ENCODE measurements at regions not wholly inside any gene's neighbourhood (a gene's known extent, or its start where the extent isn't known, plus 50 kb on each side); places are given as distances from the start of the nearest gene placed in this dataset.
"Not testable (repeated sequence)": the region's sequence is repeated elsewhere in the genome, so short reads cannot be mapped to it uniquely, and the experiment has no call there.

DNA sequence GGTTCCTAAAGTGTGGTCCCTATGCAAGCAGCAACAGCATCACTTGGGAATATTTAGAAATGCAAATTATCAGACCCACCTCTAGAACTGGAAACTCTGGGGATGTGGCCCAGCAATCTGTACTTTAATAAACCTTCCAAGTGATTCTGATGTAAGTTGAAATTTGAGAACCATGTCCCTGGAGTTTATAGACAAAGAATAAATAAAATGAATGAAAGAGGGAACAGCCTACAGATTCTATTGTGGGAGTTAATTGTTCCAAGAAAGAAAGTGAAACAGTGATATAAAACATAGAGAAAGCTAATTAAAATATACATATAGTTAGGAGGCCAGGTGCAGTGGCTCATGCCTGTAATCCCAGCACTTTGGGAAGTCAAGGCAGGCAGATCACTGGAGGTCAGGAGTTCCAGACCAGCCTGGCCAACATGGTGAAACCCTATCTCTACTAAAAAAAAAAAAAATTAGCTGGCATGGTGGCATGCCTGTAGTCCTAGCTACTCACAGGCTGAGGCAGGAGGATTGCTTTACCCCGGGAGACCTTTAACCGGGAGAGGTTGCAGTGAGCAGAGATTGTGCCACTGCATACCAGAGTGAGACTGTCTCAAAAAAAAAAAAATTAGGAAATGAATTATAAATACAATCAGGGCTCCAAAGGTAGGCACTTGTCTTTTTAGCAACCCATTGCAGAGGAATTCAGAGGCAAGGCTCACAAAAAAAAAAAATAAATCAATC is 507.5 kb downstream of the NAV3 start:
- no peak for DNase-seq (ENCODE audit: low spot score)

DNA sequence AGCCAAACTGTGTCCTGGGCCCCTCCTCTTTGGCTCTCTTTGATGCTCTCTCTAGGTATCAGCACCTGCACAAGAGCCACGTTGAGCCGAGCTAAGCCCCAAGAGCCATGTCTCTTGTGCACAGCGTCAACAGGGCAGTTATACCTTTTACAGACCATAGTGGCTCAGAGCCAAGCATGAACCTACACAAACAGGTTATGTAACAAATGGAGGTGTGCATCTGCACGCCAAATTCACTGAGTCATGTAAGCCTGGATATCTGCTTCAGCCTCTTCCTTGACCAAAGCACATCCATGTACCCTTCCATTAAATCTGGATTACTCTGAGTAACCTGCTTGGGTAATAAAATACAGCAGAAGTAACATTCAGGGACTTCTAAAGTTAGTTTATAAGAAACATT is 509.7 kb downstream of the NAV3 start:
- no peak for DNase-seq (ENCODE audit: low spot score)

DNA sequence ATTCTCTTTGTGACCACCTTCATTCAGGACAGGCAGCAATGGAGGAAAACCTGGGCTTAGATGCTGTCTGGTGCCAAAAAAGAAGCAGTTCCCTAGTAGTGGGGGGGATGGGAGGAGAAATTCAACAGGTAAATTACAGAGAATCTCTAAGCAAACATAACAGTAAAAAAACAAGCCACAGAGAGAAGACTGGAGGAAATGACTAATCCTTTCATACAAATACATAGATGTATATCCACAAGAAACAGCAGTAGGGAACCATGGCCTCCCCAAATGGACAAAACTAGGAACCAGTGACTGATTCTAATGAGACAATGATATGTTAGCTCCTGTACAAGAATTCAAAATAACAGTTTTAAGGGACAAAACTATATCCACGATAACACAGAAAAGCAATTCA is 513.0 kb downstream of the NAV3 start:
- DNase-seq (ENCODE audit: low spot score): no peak

DNA sequence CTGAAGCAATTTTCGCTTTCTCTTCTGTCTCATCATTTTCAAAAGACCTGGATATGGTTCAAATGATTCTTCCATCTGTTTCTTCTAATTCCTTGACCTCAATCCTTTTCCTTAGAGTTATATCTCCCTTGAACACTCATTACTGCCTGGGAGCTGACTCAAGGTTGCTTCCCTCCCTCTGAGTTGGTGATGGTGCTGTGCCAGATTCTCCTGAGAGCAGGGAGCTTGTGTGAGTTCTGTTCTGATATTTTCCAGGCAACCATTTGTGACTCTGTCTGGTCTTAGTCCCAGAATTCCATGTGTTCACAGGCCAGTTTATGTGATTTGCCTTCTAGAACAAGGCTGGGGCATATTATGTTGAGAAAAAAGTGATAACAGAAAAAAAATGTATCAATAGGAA is 505.1 kb upstream of the SYT1 start:
- peak; percentile 8 for DNase-seq (ENCODE audit: low spot score)

DNA sequence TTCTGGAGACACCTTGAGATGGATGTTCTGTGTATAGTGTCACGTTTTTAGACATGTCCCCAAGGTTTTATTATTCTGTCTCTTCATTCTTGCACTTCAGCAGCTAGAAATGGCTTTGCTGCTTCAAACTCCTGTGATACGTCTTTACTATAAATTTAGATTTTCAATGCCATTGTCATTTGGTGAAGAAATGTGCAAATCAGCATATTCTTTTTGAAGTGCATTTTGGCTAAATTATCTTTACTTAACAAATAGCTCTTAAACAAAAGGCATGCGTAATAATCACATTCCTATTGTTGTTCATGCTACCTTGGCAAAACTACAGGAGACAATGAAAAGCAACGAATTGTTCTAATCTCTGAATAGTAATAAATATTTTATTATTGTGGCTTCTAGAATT is 502.9 kb upstream of the SYT1 start:
- no peak for DNase-seq (ENCODE audit: low spot score)

DNA sequence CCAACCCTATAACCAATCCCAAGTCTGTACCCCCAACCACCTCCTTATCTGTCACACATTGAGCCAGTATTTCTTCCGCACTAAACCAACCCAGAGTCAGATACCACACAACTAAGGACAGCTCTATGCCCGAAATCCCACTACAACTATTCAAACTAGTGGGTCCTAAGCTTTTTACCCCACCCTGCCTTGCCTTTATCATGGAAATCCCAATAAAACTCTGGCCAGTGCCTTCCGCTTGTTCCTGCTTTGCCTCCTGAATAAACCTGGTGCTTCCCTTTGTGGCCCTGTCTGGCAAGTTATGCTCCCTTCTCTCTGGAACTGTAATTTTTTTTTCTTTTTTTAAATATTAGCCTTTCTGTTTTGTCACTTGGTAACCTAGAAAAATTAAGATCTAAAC is 493.3 kb upstream of the SYT1 start:
- DNase-seq (ENCODE audit: low spot score): no peak

DNA sequence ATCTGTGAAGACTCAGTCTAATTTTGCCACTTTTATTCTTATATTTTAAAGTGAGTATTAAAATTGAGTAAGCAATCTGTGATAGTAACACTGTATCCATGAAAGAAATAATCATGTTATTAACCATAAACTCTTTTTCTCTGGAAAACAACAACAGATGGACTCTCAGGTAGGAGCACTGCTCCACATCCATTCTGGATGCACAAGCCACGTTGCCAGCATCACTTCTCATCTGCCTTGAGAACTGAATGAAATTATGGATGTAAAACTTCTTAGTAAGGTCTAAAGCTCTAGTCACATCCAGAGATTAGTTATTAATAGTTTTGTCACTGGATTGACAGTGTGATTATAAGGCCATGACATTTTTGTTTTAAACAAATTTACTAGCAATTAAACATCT is 489.1 kb upstream of the SYT1 start:
- no peak for DNase-seq (ENCODE audit: low spot score)

DNA sequence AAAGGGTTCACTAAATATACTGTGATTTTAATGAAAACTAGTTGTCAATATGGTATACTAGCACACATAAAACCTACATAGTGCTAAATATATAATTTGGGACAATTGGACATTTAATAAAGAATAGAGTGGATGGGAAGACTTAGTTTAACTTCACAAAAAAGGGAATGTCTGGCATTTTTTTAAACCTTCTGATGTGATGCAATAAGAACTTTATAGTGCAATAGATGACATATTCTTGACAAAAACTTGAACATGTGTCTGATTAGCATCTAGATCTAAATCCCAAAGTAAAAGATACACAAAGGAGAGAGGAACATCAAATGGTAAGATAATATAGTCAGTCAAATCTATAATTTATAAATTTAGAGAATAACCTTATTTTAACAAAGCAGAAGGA is 488.3 kb upstream of the SYT1 start:
- DNase-seq (ENCODE audit: low spot score): no peak

DNA sequence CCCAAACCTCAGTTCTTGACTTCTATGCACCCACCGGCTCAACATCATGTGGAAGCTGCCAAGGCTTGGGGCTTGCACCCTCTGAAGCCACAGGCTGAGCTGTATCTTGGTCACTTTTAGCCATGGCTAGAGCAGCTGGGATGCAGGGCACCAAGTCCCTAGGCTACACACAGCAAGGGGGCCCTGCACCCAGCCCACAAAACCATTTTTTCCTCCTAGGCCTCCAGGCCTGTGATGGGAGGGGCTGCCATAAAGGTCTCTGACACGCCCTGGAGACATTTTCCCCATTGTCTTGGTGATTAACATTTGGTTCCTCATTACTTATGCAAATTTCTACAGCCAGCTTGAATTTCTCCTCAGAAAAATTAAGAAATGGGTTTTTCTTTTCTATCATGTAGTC is 485.5 kb upstream of the SYT1 start:
- DNase-seq (ENCODE audit: low spot score): not testable (repeated sequence)

DNA sequence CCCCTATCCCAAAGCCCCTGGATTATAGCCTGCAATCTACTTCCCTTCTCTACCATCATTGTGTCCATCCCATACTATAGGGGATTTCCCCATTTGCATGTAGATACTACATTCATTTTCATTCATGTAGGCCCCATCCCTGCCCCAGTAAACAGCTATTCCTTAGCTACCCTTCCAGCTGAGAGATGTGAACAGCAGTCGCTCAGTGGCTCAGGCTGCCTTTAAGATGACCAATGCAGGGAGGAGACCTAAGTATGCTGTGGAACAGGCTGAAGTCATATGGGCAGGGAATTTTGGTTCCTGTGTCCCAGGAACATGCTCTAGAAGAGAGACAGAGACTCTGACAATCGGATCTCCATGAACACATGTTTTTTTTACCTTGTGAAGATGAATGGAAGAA is 481.2 kb upstream of the SYT1 start:
- no peak for DNase-seq (ENCODE audit: low spot score)

DNA sequence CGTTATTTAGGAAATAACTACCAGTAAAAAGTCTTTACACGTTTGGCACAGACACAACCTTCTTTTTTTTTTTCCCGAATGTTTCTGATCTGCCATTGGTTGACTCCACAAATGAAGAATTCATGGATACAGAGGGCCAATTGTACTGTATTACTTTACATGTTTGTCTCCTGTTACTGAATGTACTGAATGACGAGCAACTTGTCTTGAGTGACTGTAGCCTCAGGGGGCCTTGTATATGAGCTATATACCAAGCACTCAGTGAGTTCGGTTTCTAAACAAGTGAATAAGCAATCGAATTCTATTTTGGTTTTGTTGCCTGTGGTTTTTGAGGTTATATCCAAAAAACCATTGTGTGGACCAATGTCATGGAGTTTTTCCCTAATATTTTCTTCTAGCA is 480.0 kb upstream of the SYT1 start:
- DNase-seq (ENCODE audit: low spot score): no peak

DNA sequence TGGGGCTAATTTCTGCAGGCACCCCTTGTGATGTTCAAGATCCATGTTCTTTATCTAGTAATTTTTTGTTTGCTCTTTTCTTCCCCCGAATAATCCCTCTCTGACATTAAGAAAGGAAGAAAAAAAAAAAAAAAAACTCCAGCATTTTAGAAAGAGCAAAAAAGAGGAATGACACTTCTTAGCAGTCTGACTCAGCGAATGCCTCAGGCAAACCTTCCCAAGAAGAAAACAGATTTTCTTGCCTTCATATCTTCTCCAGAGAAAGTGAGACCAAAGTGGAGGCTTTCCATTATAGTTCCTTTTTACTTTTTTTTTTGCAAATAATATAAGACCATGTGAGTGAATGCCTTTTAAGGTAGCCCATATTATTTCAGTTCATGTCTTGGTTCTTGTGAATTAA is 479.0 kb upstream of the SYT1 start:
- no peak for DNase-seq (ENCODE audit: low spot score)

DNA sequence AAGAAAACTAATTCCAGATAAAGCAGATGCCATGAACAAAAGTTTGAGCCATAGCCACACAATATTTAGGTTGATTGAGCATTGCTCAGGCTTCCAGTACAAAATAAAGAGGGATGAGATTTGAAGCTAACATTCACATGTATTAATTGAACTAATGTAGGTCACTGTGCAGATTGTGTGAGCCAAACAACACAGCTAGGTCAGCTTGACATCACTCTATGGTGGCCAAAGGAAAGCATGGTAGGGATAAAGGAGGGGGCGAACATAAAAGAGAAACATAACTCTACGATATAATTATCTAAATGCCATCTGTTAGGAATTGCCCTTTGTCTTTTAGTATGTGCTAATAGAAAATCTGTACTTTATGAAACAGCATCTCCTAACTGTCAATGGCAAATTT is 477.7 kb upstream of the SYT1 start:
- no peak for DNase-seq (ENCODE audit: low spot score)

DNA sequence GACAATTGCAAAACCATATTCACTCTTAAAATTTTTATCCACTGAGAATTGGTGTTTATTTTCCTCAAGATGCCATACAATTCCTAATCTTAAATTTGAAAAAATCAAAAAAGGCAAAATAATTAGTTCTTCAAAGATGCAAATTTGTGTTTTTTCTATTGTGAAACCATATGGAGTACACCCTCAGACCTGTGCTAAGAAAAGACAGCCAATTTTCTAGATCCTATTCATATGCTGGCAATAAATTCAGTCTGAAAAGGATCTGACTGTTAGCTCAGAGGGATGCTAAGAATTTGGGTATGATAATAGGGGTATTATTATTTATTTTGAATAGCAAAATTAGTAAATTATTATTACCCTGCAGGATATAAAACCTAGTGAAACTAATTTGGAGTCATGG is 476.9 kb upstream of the SYT1 start:
- DNase-seq (ENCODE audit: low spot score): no peak

DNA sequence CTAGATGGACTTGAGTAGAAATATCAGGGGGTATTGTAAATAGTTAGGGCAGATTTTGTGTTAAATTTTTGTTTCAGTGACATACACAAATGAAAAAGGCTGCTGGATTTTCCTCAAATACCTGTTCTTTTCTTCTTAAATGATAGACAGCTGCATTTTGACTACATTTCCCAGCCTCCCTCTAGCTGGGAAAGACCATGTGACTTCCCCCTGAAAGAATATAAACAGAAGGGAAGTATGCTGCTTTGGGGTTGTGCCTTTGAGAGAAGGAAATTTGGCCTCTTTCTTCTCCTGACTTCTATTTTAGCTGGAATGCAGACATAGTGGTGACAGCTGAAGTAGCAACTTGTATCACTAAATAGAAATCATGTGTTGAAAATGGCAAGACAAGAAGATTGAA is 476.1 kb upstream of the SYT1 start:
- no peak for DNase-seq (ENCODE audit: low spot score)

DNA sequence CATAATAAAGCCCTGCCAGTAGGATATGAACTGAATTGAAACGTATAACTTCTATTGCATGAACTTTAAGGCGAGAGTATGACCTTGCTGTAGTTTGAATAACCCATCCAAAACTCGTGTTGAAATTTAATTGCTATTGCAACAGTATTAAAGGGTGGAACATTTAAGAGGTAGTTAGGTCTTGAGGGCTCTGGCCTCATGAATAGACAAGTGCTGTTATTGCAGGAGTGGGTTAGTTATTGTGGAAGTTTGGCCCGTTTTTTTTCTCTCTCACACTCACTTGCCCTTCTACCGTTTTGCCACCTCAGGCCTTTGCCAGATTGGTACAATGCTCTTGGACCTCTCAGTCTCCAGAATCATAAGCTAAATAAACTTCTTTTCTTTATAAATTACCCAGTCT is 473.7 kb upstream of the SYT1 start:
- no peak for DNase-seq (ENCODE audit: low spot score)

DNA sequence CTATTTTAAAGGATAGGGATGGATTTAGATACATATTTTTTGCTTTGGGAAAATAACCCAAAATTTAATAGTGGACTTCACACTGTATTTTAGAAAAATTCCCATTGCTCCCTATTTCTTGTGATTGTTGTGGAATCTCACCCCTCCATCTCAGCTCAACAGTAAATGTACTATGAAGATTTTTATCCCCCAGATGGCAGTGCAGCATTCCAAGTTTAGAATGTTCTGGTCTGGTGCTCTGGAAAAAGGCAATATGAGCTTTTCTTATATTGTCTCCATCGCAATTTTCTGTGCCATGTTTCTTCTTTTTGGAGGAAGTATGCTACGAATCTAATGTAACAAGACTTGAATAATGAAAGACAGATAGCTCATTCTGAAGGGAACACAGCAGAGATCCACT is 471.7 kb upstream of the SYT1 start:
- peak; percentile 29 for DNase-seq (ENCODE audit: low spot score)

DNA sequence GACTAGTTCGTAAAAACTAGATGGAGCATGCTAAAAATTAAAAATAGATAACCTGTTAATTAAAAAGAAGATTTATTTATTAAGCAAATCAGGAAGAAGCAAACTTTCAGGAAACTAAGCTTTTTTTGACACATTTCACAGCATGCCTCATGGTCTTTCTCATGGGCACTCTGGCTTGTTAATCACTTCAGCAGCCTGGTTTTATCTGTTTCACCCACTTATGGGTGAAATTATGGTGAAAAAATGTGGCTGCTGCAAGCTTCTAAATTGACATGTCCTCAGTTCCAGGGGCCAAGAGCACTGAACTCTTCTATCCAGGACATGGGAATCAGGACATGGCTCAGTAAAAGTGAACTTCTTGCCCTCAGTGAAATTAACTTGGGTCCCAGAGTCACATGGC is 468.6 kb upstream of the SYT1 start:
- no peak for DNase-seq (ENCODE audit: low spot score)

DNA sequence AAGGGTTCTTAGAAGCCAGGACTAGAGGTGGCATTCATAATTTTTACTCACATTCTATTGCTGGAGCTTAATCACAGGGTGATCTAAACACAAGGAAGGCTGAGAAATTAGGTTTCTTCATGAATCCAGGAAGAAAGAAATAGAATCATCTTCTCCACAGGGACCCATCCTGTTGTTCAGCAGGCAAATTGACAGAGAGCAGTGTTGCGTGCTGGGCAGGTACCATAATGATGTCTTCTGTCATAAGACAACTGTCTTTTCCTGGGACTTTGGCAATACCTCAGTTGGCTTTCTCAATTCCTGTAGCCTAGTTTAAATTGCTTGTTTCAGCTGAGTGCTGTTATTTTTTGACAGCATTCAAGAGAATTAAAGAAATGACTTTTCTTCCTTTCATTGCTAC is 468.0 kb upstream of the SYT1 start:
- DNase-seq (ENCODE audit: low spot score): no peak

DNA sequence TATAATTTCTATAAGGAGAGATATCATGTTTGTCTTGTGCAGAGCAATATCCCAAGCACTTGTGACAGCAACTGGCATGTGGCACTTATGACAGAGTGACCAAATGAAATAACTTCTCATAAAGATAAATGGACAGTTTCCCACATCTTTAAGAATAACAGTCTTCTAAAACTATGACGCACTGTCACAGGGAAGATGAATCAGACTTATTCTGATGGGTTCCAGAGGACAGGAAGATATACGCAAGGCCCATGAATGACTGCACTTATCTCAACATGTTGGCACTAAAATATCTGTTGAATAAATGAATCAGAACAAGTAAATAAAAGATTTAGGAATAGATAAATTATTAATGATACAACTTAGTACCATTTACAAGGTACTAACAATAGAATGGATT is 465.8 kb upstream of the SYT1 start:
- peak; percentile 20 for DNase-seq (ENCODE audit: low spot score)

DNA sequence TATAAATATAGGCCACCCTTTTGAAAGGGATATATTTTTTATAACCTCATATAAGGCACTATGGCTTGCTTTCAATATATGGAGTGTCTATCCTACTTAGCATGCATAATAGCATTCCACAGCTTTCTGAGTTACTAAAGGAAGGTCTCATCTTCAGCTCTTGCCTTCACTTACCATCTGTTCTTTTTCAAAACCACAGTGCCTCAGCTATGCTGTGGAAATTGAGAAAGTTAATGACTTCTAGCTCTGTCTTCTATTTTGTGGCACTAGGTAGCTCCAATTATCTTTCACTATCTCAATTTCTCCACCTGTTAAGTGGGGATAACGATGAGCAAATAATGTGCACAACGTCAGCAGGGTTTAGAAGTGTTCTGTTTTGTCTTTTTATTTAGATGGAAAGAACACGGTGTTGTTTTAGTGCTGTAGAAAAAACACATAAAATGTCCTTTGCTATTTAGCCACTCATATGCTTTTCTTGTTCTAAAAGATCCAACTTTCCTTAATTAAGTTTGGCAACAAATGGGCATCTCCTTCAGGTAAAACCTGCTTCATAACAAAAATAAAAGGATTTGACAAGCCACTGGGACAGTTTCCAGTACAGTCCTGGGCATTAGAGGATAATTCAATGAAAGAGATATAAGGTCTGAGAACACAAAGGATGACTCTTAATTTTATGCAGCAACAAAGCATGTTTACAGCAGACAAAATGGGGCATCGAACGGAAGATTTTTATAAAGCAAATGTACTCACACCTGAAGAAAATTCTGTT is 462.0 kb upstream of the SYT1 start:
- no peak for DNase-seq (ENCODE audit: low spot score)

DNA sequence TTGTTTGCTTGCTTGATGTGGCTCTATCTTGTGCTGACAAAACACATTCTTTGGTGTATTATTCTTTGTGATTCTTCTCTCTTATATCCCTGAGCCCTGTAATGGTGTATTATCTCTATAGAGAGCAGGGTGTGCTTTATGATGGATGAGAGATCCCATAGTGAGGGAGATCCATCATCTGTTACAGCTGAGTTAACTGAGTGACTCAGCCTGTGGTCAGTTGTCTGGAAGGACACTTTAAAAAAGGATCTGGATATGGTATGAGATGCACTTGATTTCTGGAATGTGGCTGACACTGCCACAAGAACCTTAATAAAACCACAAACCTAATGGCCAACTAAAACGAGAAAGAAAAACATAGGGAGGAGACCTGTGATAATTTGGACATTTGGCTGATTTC is 461.4 kb upstream of the SYT1 start:
- DNase-seq (ENCODE audit: low spot score): peak; percentile 93

DNA sequence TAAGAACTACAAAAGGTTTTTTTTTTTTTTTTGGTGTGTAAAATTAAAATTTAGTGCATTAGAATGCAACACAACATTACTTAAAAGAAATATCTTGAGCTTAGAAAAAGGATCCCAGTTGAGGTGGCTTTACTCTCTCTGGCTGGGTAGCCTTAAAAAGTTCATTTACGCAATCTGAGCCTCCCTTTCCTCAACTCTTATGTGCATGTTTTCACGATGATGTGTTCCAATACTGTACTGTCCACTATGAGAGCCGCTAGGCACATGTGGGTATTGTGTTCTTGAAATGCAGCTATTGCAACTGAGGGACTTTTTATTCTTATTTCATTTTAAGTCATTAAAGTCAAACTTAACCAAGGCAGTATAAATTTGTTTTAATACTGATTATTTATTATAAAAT is 460.9 kb upstream of the SYT1 start:
- peak; percentile 43 for DNase-seq (ENCODE audit: low spot score)

DNA sequence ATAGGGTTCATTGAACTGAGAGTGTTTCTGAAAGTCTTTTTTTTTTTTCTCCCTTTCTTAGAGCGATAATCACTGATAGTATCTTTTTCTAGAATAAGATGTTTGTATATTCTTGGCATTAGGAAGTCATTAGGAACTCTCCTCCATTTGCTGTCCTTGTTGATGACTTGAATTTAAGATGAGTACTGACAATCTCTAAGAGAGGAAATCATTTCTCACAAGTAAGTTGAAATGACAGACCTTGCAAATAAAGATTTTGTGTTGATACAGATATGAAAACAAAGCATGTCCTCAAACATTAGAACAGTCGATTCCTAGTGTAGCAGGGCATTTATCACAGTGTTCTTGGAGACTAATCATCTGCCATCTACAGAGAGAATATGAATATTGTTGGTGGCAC is 458.4 kb upstream of the SYT1 start:
- no peak for DNase-seq (ENCODE audit: low spot score)
